HG03066 (cell line): ENCODE measurements at regions not wholly inside any gene's neighbourhood (a gene's known extent, or its start where the extent isn't known, plus 50 kb on each side); places are given as distances from the start of the nearest gene placed in this dataset.
"Not testable (repeated sequence)": the region's sequence is repeated elsewhere in the genome, so short reads cannot be mapped to it uniquely, and the experiment has no call there.

Experiments
- ATAC-seq: cut with Tn5 transposase; IDR thresholded peaks from one replicate; pipeline ENCODE4 v1.9.1; 2021; ENCODE audit warnings: low read depth; ENCODE audit not compliant: unreplicated experiment

DNA sequence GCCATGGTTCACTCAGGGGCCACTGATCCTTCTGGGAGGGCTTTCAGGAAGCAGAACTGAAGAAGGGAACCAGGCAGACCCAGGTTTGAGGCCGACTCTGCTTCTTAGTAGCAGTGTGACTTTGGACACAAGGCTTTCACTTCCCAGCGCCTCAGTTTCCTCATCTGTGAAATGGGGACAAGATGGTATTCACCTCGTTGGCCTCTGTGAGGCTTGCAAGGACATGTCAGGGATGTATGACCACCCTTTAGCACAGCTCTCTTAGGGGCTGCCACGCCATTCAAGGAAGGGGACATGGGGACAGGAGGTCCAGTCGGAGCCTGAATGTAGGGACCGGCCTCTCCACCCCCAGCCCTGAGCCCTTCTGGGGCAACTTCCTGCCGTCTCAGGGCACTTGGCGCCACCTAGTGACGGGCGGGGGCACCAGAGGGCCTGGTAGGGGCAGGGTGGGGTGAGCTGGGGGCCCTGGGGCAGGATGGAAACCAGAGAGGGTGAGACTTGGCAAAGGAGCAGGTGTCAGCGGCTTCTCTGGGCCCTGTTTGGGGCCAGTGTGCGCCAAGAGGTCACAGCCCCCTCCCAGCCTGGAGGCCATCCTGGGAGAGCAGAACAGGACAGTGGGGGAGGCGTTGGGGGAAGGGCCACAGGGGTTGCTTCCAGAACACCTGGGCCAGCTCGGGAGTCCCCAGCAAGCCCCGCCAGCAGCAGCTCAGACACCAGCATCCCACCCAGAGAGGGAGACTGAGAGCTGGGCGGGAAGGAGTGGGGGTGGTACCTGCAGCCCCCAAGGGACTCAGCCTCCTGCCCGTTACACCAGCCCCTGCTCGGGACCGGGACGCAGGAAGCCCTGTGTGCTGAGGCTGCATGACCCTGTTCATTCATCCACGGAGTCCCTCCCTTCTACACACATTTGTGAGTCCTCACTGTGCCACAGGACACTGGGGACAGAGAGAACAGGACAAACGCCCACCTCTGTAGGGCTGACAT, 102.5 kb upstream of the TARDBP start:
- no peak for ATAC-seq

DNA sequence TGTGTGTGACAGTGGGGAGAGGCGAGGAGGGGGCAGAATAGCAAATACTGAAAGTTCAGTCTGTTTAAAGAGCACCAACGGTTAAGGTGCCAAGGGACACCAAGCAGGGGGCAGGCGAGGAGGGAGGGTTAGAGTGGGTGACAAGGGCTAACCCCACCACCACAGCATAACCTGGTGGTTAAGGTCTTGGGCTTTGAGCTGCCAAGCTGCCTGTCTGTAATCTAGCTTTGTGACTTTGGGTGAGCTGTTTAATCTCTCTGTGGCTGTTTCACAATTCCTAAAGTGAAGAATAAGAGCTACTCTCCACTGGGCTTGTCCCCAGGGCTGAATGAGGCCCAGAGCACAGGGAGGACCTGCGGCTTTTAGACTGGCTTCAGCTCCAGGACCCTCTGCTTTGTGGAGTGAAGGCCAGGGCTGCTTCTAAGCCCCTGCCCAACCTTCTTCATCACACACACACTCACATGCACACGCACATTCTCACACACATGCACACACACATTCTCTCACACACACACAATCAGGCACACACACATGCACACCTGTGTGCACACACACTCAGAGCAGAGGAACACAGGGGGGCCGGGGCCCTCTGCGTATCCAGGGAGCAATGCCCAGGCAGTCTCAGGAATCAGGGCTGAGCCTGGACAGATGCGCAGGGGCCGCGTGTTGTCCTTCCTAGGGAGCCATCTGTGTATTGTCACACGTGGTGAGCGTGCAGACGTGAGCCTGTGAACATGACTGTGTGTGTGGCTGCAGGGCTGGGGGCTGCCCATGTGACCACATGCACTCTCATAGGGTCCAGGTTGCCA, 101.6 kb upstream of the TARDBP start:
- no peak for ATAC-seq

DNA sequence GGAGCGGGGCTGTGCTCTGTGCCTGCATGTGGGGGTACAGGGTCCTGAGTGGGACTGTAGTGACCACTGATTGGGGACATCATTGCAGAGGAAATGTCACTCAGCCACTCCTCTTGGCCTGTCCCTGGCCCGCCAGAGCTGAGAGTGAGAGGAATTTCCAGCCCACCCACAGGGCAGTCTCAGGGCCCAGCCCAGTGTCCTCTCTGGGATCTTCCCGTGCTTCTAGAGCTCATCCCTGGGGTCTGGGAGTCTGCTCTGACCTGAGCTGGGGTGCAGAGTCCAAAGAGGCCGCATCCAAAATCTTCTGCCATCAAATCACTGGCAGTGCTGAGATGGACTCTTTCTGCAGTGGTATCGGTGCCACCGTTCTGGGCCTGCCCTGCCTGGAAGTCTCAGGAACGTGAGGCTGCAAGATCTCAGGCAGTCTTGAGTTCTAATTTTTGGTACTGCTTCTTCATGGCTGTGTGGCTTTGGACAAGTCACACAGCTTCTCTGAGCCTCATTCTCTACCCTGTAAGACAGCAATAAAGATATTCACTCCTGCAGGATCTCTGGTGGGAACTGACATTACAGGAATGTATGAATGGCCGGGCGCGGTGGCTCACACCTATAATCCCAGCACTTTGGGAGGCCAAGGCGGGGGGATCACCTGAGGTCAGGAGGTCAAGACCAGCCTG, 100.8 kb upstream of the TARDBP start:
- ATAC-seq: no peak

DNA sequence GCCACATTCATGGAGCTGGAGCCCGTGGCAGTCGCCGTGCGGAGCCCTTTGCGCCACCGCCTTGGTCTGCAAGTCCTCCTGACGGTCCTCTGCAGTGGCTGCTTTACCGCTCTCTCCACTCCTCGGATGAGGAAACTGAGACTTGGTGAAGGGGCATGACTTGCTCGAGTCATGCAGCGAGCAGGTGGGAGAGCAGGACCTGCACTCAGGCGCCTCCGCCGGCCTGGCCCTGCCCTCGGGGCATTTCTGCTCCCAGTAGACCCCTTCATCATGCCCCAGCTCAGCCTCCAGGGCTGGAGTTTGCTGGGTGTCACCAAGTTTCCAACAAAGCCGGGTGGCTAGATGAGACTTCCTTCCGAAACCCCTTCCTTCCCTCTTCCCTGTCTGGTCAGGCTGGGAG, 100.0 kb upstream of the TARDBP start:
- ATAC-seq: no peak

DNA sequence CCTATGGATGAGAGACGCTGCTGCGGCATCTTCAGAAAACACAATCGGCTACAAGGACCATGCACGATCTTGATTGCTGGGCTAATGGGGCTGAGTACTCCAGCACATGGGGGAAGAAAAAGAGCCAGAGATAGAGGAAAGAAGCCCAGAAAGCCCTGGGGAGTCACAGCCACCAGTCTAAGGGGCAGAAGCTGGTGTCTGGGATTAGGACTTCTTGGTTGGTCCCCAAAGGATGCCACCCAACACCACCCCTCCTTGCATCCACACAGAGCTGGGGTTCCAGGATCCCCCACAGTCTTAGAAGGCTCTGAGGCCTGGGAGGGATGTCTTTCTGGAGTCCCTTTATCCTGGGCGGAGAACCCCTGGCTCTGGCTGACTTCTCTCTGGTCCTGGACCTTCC, 98.4 kb upstream of the TARDBP start:
- no peak for ATAC-seq

DNA sequence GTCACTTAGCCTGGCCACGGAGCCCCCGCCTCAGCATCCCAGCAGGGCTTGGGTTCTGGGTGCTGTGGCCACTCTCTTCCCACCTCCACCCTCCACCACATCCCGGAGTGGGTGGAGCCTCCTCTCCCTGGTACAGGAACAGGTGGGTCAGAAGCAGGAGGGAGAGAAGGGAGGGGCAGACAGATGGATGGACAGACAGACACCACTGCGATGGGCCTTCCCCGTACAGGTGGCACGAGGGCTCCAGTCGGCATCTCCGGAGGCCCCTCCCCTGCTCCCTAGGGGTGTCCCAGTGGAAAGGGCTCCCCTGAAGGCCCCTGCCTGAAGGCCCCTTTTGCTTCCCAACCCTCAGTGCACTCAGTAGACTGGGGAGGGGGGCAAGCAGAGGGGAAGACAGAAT, 96.9 kb upstream of the TARDBP start:
- ATAC-seq: no peak

DNA sequence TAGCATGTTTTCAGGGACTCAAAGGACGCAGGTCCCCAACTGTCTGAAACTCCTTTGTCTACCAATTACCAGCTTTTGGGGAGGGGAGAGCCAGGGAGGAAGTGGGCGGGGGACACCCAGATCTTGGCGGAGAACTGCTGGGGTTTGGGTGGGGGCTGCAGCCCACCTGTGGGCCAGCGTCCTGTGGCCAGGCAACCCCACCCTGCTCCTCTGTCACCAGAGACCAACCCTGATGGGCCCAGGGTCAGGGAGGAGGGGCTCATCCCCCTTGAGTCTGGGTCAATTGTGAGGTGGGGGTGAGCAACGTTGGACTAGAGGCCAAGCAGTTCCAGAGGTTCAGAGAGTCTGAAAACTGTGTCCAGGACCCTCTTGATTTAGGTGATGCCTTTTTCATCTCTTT, 96.1 kb upstream of the TARDBP start:
- ATAC-seq: no peak

DNA sequence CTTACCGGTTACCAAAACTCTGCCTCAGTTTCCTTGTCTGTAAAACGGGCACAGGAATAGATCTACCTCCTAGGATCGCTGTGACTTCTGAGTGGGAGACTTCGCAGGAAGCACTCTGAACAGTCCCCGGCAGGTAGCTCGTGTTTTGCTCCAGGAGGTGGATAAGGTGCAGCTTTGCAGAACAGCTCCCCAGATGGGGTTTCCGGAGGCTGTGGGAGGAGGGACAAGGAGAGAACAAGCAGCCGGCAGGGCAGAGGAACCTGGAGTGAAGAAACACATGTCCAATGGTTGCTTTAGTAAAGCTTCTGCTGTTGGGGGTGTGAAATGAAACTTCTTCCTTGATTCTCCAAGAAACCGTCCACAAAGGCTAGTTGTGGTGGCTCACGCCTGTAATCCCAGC, 95.5 kb upstream of the TARDBP start:
- no peak for ATAC-seq

DNA sequence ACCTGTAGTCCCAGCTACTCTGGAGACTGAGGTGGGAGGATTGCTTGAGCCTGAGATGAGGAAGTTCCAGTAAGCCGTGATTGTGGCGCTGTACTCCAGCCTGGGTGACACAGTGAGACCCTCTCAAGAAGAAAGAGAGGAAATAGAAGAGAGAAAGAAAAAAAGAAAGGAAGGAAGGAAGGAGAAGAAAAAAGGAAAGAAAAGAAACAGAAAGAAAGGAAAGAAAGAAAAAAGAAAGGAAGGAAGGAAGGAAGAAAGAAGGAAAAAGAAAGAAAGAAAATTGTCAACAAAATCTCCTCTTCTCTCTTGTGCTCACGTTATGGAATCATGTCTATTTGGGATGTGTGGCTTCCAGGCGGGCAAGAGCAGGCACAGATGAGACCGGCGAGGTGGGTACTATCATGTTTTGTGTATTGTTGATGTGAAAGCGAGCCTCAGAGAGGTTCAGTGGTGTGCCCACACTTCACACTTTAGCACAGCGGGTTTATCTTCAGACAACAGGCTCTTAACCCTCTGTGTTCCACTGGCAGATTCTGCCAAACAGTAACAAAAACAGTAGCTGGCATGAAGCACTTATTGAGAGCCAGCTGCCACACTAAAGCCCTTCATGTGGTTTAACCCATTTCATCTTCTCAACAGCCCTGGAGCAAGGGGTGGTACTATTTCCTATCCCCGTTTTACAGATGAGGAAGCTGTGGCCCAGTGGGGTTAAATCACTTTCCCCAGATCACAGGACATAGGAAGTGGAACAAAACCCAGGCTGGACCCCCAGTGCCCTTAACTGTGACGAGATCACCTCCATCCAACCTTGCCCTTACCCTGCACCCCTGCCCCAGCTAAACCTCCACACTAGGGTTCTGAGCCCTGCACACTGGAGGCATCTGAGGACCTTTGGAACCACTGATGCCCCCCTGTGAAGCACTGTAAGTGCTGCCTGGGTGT, 94.7 kb upstream of the TARDBP start:
- ATAC-seq: no peak

DNA sequence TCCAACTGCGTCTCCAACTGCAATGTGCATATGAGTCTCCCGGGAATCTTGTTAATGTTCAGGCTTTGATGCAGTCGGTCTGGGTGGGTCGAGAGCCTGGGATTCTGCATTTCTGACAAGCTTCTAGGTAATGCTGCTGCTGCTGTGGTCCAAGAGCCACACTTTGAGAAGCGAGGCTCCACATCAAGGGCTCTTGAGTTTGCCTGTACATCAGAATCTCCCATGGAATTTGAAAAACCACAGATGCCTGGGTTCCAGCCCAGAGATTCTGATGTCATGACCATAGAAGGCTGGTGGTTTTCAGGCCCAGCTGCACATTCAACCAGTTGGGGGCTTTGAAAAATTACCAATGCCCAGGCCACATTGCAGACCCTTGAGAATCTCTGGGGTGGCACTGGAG, 93.9 kb upstream of the TARDBP start:
- no peak for ATAC-seq

DNA sequence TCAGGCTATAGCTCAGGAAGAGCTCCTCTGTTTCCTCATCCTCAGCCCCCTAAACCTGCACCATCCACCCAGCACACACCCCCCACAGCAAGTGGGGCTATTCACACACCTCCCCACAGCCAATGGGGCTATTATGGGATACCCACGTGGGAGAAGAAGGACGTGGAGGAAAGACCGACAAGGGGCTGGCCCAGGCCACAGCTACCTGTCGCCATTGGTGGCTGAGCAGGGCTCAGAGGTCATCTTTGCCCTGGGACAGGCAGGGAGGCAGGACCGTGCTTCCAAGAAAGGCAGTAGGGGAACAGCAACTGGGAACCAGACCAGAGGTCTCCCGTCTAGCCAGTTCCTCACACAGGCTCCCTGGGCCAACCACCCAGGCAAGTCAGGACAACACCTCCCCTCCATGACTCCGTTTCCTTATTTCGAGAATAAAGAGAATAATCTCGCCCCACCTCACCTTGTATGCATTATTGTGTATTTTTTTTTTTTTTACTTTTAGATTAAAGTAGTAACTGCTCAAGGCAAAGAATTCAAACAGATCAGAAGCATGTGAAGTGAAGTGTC, 92.3 kb upstream of the TARDBP start:
- ATAC-seq: no peak

DNA sequence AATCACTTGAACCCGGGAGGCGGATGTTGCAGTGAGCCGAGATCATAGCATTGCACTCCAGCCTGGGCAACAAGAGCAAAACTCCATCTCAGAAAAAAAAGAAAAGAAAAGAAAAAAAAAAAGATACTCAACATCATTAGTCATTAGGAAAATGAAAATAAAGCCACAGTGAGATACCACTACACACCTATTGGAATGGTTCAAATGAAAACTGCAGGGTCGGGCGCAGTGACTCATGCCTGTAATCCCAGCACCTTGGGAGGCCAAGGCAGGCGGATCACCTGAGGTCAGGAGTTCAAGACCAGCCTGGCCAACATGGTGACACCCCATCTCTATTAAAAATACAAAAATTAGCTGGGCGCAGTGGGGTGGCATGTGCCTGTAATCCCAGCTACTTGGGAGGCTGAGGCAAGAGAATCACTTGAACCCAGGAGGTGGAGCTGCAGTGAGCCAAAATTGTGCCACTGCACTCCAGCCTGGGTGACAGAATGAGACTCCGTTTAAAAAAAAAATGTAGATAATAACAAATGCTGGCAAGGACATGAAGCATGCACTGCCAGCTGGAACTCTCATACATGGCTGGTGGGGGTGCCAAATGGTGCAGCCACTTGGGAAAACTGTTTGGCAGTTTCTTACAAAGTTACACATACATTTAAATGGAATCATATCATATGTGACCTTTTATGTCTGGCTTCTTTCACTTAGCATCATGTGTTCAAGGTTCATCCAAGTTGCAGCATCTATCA, 90.0 kb upstream of the TARDBP start:
- not testable (repeated sequence) for ATAC-seq

DNA sequence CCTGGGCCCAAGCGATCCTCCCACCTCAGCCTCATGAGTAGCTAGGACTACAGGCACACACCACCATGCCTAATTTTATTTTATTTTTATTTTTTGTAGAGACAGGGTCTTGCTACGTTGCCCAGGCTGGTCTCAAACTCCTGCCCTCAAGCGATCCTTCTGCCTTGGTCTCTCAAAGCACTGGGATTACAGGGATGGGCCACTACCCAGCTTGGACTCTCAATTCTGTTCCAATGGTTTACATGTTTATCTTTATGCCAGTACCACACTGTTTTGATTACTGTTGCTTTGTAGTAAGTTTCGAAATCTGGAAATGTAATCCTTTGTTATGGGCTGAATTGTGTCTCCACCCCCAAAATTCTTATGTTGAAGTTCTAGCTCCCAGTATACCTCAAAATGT, 88.4 kb upstream of the TARDBP start:
- ATAC-seq: no peak

DNA sequence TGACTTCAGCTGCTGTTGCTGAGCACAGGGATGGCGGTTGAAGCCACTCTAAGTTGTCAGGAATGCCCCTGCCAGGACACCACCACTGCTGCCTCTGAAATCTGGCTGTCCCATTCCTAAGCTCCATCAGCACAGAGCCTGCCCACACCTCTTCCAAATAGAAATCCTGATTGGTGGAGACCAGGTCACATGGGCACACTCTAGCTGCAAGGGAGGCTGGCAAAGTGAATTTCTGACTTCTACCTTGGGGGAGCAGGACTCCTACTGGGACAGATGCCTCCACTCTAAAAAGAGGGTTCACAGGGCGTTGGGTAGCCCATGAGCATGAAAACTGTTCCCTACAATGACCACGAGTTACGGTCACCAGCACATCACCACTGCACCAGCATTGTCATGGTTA, 83.8 kb upstream of the TARDBP start:
- ATAC-seq: no peak

DNA sequence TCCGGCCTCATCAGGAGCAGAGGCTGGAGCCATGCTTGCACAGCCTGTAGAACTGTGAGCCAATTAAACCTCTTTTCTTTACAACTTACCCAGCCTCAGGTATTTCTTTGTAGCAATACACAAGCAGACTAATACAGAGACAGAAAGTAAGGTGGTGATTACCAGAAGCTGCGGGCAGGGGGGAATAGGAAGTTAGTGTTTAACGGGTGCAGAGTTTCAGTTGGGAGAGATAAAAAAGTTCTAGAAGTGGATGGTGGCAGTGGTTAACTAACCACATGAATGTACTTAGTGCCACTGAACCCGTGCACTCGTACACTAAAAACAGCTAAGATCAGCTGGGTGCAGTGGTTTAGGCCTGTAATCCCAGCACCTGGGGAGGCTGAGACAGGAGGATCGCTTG, 80.4 kb upstream of the TARDBP start:
- no peak for ATAC-seq

DNA sequence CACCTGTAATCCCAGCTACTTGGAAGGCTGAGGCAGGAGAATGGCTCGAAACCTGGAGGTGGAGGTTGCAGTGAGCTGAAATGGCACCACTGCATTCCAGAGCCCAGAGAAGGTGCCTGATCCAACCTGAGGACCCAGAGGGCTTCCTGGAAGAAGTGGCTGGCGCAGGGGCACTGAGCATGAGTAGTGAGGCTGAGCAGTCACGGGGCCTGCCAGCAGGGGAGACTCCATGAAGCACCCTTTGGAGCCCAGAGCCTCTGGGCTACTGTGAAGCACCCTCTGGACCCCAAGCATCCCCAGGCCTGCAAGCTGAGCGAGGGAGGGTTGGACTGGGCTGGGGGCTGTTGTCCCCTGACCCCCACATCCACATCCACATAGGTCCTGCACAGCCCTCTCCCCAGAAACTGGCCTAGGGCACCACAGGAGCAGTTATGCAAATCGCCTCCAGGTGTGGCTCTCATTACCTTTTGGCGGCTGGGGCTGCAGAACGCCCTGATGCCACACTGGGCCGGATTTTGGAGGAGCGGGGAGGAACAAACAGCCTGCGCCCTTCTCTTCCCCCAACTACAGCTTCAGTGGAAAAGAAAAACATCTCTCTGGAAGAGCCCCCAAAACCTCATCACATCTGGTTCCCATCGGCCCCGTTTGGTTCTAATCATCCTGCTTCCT, 78.2 kb upstream of the TARDBP start:
- ATAC-seq: no peak

DNA sequence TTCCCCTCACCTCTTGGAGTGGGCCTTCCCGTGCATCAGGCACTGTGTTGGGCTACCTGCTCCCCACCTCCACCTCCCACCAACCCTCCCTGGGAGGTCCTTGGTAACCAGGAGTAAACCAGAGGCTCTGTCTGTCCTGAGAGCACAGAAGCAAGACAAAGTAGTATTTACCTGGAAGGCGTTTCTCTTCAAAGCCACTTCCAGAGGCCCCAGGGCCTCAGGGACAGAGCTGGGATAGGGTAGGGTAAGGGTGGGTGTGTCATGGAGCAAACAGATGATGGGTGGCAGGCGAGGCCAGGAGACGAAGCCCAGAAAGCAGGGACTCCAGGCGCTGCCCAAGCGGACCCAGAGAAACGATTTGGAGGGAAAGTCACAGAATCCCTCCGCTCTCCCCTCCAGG, 77.2 kb upstream of the TARDBP start:
- ATAC-seq: no peak

DNA sequence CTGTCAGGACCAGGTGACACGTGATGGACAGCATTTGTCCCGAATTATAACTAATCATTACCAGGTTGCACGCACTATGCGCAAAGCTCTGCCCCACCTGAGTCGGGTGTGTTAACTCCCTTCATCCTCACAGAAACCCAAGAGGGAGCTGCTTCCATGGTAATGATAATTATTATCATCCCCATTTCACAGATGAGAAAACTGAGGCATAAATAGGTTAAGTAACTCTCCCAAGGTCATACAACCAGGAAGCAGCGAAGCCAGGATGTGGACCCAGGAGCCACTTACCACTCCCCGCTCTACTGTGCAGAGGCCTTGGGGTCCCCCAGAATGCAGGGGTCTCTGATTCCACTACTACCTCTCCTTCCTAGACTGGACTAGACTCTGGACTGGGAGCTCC, 76.7 kb upstream of the TARDBP start:
- no peak for ATAC-seq
